Trophoblast cell (in vitro differentiated cells and primary cell): ENCODE measurements at regions not wholly inside any gene's neighbourhood (a gene's known extent, or its start where the extent isn't known, plus 50 kb on each side); places are given as distances from the start of the nearest gene placed in this dataset.
A peak's percentile ranks its signal among the peaks of the same experiment; 100 is the strongest.

Experiments
- DNase-seq, 2 donors: peaks; one replicate each; pipeline ENCODE4 v3.0.0-alpha.2; 2016
- H2AFZ ChIP-seq: 2 replicates; pipeline ENCODE4 v1.6.1; 2013; ENCODE audit warnings: low read length, moderate library complexity, mild to moderate bottlenecking; ENCODE audit not compliant: insufficient read depth, poor library complexity
- H2AK5ac ChIP-seq: 2 replicates; pipeline ENCODE4 v1.6.1; 2013; ENCODE audit warnings: mild to moderate bottlenecking, low read length
- H2BK120ac ChIP-seq: 2 replicates; pipeline ENCODE4 v1.6.1; 2013; ENCODE audit warnings: low read length, mild to moderate bottlenecking, moderate library complexity; ENCODE audit not compliant: insufficient read depth, poor library complexity
- H2BK12ac ChIP-seq: 2 replicates; pipeline ENCODE4 v1.6.1; 2013; ENCODE audit warnings: mild to moderate bottlenecking, low read length, moderate library complexity
- H2BK5ac ChIP-seq: 2 replicates; pipeline ENCODE4 v1.6.1; 2013; ENCODE audit warnings: low read length, low read depth, moderate library complexity, mild to moderate bottlenecking; ENCODE audit not compliant: poor library complexity
- H3K14ac ChIP-seq: 2 replicates; pipeline ENCODE4 v1.6.1; 2013; ENCODE audit warnings: mild to moderate bottlenecking, low read length
- H3K18ac ChIP-seq: 2 replicates; pipeline ENCODE4 v1.6.1; 2013; ENCODE audit warnings: mild to moderate bottlenecking, low read length
- H3K23ac ChIP-seq: 2 replicates; pipeline ENCODE4 v1.6.1; 2013; ENCODE audit warnings: low read length
- H3K27ac ChIP-seq: 2 replicates; pipeline ENCODE4 v1.5.1; 2013; ENCODE audit warnings: low read depth, mild to moderate bottlenecking, inconsistent platforms, low read length, moderate library complexity
- H3K27me3 ChIP-seq: 2 replicates; pipeline ENCODE4 v1.6.1; 2013; ENCODE audit warnings: inconsistent platforms, mild to moderate bottlenecking, low read length, moderate library complexity; ENCODE audit not compliant: insufficient read depth
- H3K36me3 ChIP-seq, 2 experiments: 1 replicate in 1 of 2; 2 replicates in 1 of 2; pipeline ENCODE4 v1.6.1; 2013; ENCODE audit warnings: low read length in 2 of 2, mild to moderate bottlenecking in 2 of 2, moderate library complexity in 1 of 2; ENCODE audit not compliant: insufficient read depth in 2 of 2, control insufficient read depth in 1 of 2
- H3K4ac ChIP-seq: 2 replicates; pipeline ENCODE4 v1.6.1; 2013; ENCODE audit warnings: low read depth, mild to moderate bottlenecking, low read length, moderate library complexity
- H3K4me1 ChIP-seq, 2 experiments: 1 replicate in 1 of 2; 2 replicates in 1 of 2; pipeline ENCODE4 v1.6.1; 2013; ENCODE audit warnings: low read length in 2 of 2, mild to moderate bottlenecking in 2 of 2, moderate library complexity in 1 of 2; ENCODE audit not compliant: insufficient read depth in 2 of 2, control insufficient read depth in 1 of 2
- H3K4me2 ChIP-seq: 2 replicates; pipeline ENCODE4 v1.6.1; 2013; ENCODE audit warnings: inconsistent platforms, mild to moderate bottlenecking, low read length, moderate library complexity
- H3K4me3 ChIP-seq: 2 replicates; pipeline ENCODE4 v1.5.1; 2013; ENCODE audit warnings: mild to moderate bottlenecking, low read depth, low read length, inconsistent platforms
- H3K79me1 ChIP-seq: one replicate; pipeline ENCODE4 v1.6.1; 2013; ENCODE audit warnings: low read length
- H3K79me2 ChIP-seq: 2 replicates; pipeline ENCODE4 v1.6.1; 2013; ENCODE audit warnings: low read length, mild to moderate bottlenecking; ENCODE audit not compliant: control insufficient read depth, insufficient read depth, poor library complexity
- H3K9ac ChIP-seq: 2 replicates; pipeline ENCODE4 v1.6.1; 2013; ENCODE audit warnings: mild to moderate bottlenecking, low read length
- H3K9me3 ChIP-seq: 2 replicates; pipeline ENCODE4 v1.6.1; 2013; ENCODE audit warnings: low read depth, mild to moderate bottlenecking, control low read depth, inconsistent platforms, low read length; ENCODE audit not compliant: insufficient read depth
- H4K12ac ChIP-seq: 2 replicates; pipeline ENCODE4 v1.6.1; 2013; ENCODE audit warnings: low read depth, mild to moderate bottlenecking, low read length, moderate library complexity
- H4K8ac ChIP-seq: 2 replicates; pipeline ENCODE4 v1.6.1; 2013; ENCODE audit warnings: low read depth, mild to moderate bottlenecking, low read length, moderate library complexity
- H4K91ac ChIP-seq: one replicate; pipeline ENCODE4 v1.6.1; 2013; ENCODE audit warnings: low read depth, mild to moderate bottlenecking, low read length, moderate library complexity
- WGBS: extraction: QIAGEN DNeasy Blood & Tissue Kit; methylation state at CpG from one replicate; pipeline ENCODE4 v1.1.7; 2013; ENCODE audit warnings: missing lambda C conversion rate; ENCODE audit not compliant: insufficient read length, insufficient coverage; ENCODE audit errors: extremely low coverage; 5-methylcytosine and 5-hydroxymethylcytosine counted together

GRCh38 chr13:80109303-80109702 is 231.6 kb downstream of the SPRY2 start:
- WGBS, result no CpG with 5 or more reads among the region's 3 CpGs
- Histone ChIP-seq H3K4ac (no peak overlapping the region), H4K12ac (no peak overlapping the region), H3K36me3 (no peaks in the 10 kb centered on the region), H2AFZ (no peak overlapping the region), H2BK12ac (no peak overlapping the region), H3K4me1 (no peaks in the 10 kb centered on the region), H2AK5ac (no peak overlapping the region), H4K91ac (no peak overlapping the region), H3K9ac (no peak overlapping the region), H4K8ac (no peak overlapping the region), H3K27me3 (no peaks in the 10 kb centered on the region), H2BK120ac (no peak overlapping the region), H2BK5ac (no peak overlapping the region), H3K14ac (no peak overlapping the region), H3K23ac (no peak overlapping the region), H3K79me2 (no peaks in the 10 kb centered on the region), H3K79me1 (no peaks in the 10 kb centered on the region), H3K4me2 (no peak overlapping the region), H3K27ac (no peak overlapping the region), H3K18ac (no peak overlapping the region), H3K4me3 (no peak overlapping the region), H3K9me3 (no peaks in the 10 kb centered on the region)
- no peak for DNase-seq

DNA sequence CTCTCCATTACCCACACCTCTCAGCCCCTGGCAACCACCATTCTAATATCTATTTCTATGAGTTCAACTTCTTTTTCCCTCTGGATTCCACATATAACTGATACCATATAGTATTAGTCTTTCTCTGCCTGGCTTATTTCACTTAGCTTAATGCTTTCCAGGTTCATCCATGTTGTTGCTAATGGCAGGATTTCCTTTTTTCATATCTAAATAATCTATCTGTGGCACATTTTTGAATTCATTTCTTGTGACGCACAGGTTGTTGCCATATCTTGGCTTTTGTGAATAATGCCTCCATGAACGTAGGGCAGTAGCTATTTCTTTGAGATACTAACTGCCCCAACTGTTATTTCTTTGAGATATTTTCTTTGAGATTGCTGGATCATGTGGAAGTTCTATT is 235.6 kb downstream of the SPRY2 start:
- H4K8ac ChIP-seq, result no peak overlapping the region
- no peaks in the 10 kb centered on the region for H3K27me3 ChIP-seq
- no peak overlapping the region for H4K12ac ChIP-seq
- H3K14ac ChIP-seq, result no peak overlapping the region
- no peaks in the 10 kb centered on the region for H3K79me2 ChIP-seq
- no peak overlapping the region for H3K18ac ChIP-seq
- no peak overlapping the region for H3K4ac ChIP-seq
- H3K9ac ChIP-seq, result no peak overlapping the region
- no peaks in the 10 kb centered on the region for H3K9me3 ChIP-seq
- no peaks in the 10 kb centered on the region for H3K4me1 ChIP-seq
- no peak overlapping the region for H3K4me2 ChIP-seq
- no peaks in the 10 kb centered on the region for H3K36me3 ChIP-seq
- no peak overlapping the region for H4K91ac ChIP-seq
- H2BK5ac ChIP-seq, result no peak overlapping the region
- peak in 1 of 2 donors; percentile 3 for DNase-seq
- no peak overlapping the region for H2BK120ac ChIP-seq
- H3K4me3 ChIP-seq, result no peak overlapping the region
- no peak overlapping the region for H2AFZ ChIP-seq
- no CpG with 5 or more reads among the region's 2 CpGs for WGBS
- H3K79me1 ChIP-seq, result no peaks in the 10 kb centered on the region
- no peak overlapping the region for H3K27ac ChIP-seq
- H2AK5ac ChIP-seq, result no peak overlapping the region
- H2BK12ac ChIP-seq, result no peak overlapping the region
- no peak overlapping the region for H3K23ac ChIP-seq

DNA sequence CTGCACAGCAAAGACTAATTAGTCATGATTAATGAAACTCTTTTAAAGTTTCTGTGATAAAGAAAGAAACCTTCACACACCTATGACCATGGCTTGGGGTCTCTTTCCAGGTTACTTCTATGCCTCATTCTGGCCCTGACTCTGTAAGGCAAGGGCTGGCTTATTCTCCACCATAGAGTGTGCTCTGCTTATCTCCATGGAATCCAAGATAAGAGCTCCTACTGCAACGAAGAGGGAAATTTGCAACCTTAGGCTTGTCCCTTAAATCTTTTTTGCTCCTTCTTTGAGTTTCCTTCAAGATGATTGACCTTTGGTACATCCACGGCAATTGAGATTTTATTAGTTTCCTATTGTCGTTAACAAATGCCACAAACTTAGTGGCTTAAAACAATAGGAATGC is 239.9 kb downstream of the SPRY2 start:
- H3K27ac ChIP-seq, result no peak overlapping the region
- H2BK120ac ChIP-seq, result no peak overlapping the region
- no peak overlapping the region for H4K12ac ChIP-seq
- no peak for DNase-seq
- no CpG with 5 or more reads among the region's 3 CpGs for WGBS
- no peak overlapping the region for H4K8ac ChIP-seq
- no peak overlapping the region for H2BK12ac ChIP-seq
- no peak overlapping the region for H3K4me2 ChIP-seq
- no peaks in the 10 kb centered on the region for H3K27me3 ChIP-seq
- no peak overlapping the region for H2AK5ac ChIP-seq
- no peaks in the 10 kb centered on the region for H3K79me1 ChIP-seq
- no peak overlapping the region for H3K14ac ChIP-seq
- no peak overlapping the region for H4K91ac ChIP-seq
- H3K36me3 ChIP-seq, result no peaks in the 10 kb centered on the region
- no peak overlapping the region for H2AFZ ChIP-seq
- no peak overlapping the region for H3K18ac ChIP-seq
- no peak overlapping the region for H2BK5ac ChIP-seq
- H3K79me2 ChIP-seq, result no peaks in the 10 kb centered on the region
- H3K9me3 ChIP-seq, result no peaks in the 10 kb centered on the region
- no peak overlapping the region for H3K4me3 ChIP-seq
- H3K9ac ChIP-seq, result no peak overlapping the region
- H3K4me1 ChIP-seq, result no peaks in the 10 kb centered on the region
- no peak overlapping the region for H3K4ac ChIP-seq
- H3K23ac ChIP-seq, result no peak overlapping the region

- Histone ChIP-seq H3K4me1 (no peaks in the 10 kb centered on the region), H3K4ac (no peak overlapping the region), H3K14ac (no peak overlapping the region), H3K18ac (no peak overlapping the region), H3K79me1 (no peaks in the 10 kb centered on the region), H3K27ac (no peak overlapping the region), H3K4me2 (no peak overlapping the region), H4K91ac (no peak overlapping the region), H3K27me3 (no peaks in the 10 kb centered on the region), H4K8ac (no peak overlapping the region), H2BK5ac (no peak overlapping the region), H3K9me3 (no peaks in the 10 kb centered on the region), H3K23ac (no peak overlapping the region), H3K9ac (no peak overlapping the region), H3K4me3 (no peak overlapping the region), H3K36me3 (no peaks in the 10 kb centered on the region), H3K79me2 (no peaks in the 10 kb centered on the region), H2AFZ (no peak overlapping the region), H4K12ac (no peak overlapping the region), H2BK12ac (no peak overlapping the region), H2AK5ac (no peak overlapping the region), H2BK120ac (no peak overlapping the region)
- no peak for DNase-seq
- no CpG with 5 or more reads among the region's 2 CpGs for WGBS
Measured at GRCh38 chr13:80100636-80101035, 240.3 kb downstream of the SPRY2 start.
